Activated T-cell treated with anti-CD3 and anti-CD28 coated beads for 24 hours (primary cell): ENCODE measurements at regions not wholly inside any gene's neighbourhood (a gene's known extent, or its start where the extent isn't known, plus 50 kb on each side); places are given as distances from the start of the nearest gene placed in this dataset.

Experiments used
- DNase-seq: peaks from one replicate; pipeline ENCODE4 v3.0.0-alpha.2; 2020; ENCODE audit warnings: low read depth

- no peak for DNase-seq
Observed at GRCh38 chr7:25553580-25554291, 325.4 kb upstream of the NPVF start.

DNA sequence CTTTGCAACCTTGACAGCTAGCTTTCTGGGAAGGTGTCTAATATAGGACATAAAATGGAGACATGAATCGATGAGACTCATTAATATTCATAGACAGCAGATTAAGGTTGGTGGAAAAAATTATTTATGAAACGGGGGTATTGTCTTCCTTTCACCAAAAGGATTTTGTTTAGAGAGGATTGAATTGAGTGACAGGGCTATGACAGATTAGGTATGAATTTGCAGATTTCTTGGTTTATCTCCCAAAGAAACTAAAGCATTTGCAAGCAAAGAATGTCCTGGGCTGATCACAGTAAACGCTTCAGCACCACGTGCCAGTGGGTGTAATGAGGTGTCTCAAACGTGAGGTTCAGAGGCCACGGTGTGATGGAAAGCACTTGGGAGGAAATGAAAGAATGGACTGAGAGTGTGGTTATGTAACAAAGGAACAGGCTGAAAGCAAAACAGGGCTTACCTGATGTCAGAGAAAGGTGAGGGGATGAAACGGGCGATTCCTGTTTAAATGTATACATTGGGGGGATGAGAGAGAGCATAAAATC, 329.2 kb upstream of the NPVF start:
- DNase-seq, result no peak

GRCh38 chr7:25557930-25558329, 329.6 kb upstream of the NPVF start:
- no peak for DNase-seq

DNA sequence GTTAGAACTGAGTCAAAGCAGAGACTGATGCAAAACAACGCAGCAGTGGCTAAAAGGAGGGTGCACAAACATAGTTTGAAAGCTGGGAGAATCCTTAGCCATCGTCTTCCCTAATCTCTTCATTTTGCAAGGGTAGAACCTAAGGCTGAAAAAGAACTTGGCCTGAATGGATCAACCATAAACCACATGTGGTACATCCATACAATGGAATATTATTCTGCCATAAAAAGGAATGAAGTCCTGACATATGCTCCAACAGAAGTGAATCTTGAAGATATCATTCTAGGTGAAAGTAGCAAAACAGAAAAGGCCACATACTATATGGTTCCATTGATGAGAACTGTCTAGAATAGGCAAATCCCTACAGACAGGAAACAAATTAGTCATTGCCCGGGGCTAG, 330.3 kb upstream of the NPVF start:
- DNase-seq, result no peak

DNA sequence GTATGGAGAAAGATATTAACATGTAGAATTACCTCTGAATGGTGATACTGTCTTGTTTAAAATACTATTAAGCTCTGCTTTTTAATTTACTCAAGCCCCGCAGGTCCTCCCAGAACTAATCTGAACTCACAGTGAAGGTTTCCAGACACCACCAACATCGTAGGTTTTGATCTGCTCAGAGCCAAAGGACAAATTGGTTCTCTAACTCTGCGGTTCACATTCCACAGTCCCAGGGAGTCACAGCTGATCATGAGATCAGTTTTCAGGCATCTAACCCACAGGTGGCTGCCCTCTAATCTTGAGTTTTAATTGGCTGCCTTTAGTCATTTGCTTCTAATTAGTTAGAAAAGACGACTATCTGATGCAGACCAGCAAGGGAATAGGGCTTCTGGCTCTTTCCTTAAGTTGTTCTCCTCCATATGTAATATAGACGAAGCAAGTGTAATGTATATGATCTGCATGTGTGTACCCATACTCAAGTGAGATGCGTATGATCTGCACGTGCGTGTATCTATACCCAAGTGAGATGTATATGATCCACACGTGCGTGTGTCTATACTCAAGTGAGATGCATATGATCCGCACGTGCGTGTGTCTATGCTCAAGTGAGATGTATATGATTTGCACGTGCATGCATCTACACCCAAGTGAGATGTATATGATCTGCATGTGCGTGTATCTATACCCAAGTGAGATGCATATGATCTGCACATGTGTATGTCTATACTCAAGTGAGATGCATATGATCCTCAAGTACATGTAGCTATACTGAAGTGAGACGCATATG, 331.5 kb upstream of the NPVF start:
- DNase-seq, result no peak

- DNase-seq, result no peak
Observed at GRCh38 chr7:25562673-25563182, 334.4 kb upstream of the NPVF start.

DNA sequence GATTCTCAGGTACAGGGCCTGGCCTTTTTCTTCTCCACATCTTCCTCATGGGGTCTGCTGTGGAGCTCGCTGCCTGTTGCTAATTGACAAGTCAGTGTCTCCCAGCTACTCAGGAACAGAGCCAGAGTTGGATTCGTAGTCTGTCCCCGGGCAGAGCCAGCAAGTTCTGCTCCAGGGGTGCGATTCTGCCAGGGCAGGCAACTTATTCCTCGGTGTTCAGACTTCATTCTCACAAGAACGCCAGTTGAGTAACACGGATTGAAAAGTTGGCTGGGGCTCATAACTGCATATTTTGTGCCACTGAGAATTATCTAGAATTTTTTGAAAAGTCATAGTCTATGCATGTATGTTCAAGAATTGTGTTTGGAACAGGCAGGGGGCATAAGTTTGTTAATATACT, 336.7 kb upstream of the NPVF start:
- no peak for DNase-seq

DNA sequence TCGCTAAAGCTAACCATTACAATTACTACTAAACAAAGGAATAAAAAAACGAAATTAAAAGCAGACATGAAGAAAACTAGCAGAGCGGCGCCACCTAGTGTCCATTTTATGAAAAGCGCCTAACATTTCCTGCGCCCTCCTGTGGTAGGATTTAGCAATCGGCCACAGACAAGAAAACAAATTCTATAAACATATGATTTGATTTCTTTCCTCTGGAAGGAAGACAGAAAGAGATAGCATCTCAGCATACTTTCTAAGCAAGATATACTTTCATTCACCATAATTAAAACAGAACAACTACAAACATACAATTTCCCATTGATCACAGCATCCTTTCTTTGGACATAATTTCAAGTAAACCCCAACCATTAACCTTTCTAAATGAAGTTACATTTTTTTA, 337.7 kb upstream of the NPVF start:
- DNase-seq, result peak; percentile 57

DNA sequence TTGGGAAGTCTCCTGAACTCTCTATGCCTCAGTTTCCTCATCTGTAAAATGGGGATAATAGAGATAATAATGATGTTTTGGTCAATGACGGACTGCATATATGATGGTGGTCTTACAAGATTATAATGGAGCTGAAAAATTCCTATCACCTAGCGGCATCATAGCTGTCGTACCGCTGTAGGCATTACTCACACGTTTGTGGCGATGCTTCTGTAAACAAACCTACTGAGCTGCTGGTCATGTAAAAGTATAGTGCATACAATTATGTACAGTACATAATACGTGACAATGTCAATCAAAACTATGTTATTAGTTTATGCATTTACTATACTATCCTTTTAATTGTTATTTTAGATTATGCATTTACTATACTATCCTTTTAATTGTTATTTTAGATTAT, 339.1 kb upstream of the NPVF start:
- DNase-seq, result no peak

GRCh38 chr7:25569765-25570164, 341.5 kb upstream of the NPVF start:
- DNase-seq, result no peak

- DNase-seq, result no peak
Observed at GRCh38 chr7:25572423-25572822, 344.1 kb upstream of the NPVF start.

DNA sequence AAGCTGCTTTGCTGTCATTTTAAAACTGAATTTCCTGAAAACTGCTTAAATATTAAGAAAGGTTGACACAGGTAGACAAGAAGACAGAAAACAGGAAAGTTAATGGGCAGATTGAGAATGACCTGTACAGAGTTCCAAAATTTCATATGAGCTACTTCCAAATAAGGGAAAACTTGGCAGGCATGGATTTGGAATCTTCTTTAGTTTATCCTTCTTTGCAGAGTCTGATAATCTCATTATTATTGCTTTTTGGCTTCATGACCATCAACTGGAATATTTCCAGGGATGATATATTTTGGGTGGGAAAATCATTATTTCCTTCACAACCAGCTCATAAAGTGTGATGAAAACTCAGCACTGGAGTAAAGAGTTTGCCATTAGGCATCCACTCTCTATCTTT, 346.5 kb upstream of the NPVF start:
- no peak for DNase-seq

GRCh38 chr7:25575634-25576033, 347.3 kb upstream of the NPVF start:
- no peak for DNase-seq

GRCh38 chr7:25578991-25579777, 350.9 kb upstream of the NPVF start:
- no peak for DNase-seq

DNA sequence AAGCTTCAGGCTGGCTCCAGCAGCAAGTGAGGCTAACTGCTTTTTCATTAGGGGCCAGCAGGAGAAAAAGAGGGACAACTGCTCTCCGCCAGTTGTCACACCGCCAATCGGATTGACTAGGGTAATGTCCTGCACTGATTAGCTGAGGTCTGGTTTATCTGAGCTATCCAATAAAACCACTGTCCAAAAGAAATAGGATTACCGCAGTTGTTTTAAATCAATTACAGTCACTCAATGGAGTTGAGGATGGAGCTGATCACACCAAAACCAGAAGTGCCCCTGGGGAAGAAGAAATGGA, 351.4 kb upstream of the NPVF start:
- DNase-seq, result no peak

- no peak for DNase-seq
Observed at GRCh38 chr7:25580141-25580540, 351.9 kb upstream of the NPVF start.

DNA sequence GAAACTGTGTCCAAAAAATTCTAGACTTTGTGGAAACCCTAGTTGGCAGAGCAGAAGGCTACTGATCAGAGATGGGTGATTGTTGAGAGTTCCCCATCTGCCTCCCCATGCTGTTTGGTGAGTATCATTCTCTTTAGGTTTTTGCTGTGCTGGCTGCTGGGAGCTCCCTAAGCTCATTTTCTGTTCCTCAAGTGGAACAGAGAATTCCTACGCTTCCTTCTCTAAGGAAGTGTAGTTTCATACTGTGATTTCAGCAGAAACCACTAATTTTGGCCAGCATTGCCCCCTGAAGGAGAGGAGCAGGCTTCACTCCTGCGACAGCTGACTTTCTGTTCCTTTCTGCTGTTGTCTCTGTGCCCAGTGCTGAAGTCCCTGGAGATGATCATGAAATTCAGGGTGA, 355.3 kb upstream of the NPVF start:
- no peak for DNase-seq

- no peak for DNase-seq
Observed at GRCh38 chr7:25584112-25584938, 356.0 kb upstream of the NPVF start.

DNA sequence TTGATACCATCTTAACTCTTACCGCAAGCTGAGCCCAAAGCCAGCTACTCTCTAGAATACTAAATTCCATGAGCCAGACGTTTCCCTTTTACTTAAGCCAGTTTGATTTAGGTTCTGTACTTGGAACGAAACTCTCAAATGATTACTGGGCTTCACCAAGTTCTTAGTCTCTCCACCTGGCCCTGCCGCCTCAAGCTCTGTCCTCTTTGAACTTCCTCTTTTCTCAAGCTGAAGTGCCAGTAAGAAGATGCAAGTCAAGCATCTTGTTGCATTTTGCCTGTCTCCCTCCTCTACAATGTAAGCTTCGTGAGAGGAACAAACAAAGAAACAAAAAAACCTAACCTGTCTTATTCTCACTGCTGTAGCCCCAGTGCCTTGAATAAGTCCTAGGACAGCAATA, 358.2 kb upstream of the NPVF start:
- no peak for DNase-seq

- DNase-seq, result no peak
Observed at GRCh38 chr7:25594122-25594521, 365.8 kb upstream of the NPVF start.

GRCh38 chr7:25594728-25595127, 366.4 kb upstream of the NPVF start:
- DNase-seq, result no peak

GRCh38 chr7:25595996-25596395, 367.7 kb upstream of the NPVF start:
- no peak for DNase-seq
